B cell (primary cell): ENCODE measurements at regions not wholly inside any gene's neighbourhood (a gene's known extent, or its start where the extent isn't known, plus 50 kb on each side); places are given as distances from the start of the nearest gene placed in this dataset.

ENCODE experiments used
- CTCF ChIP-seq: fragments of 200-600 bp; IDR thresholded peaks from one replicate; pipeline ENCODE4 v1.8.0; 2022; ENCODE audit warnings: antibody characterized with exemption, mild to moderate bottlenecking
- EZH2 ChIP-seq: IDR thresholded peaks from 2 replicates; pipeline ENCODE4 v1.6.1; 2012; ENCODE audit warnings: borderline replicate concordance, low read depth, mild to moderate bottlenecking, moderate library complexity, low read length; ENCODE audit not compliant: insufficient read depth, poor library complexity, severe bottlenecking

- TF ChIP-seq CTCF, result no peak
- TF ChIP-seq EZH2, result no peak
Observed at GRCh38 chr12:41893491-41893890, 251.2 kb downstream of the GXYLT1 start.
